ENCODE measurements at regions not wholly inside any gene's neighbourhood (a gene's known extent, or its start where the extent isn't known, plus 50 kb on each side); places are given as distances from the start of the nearest gene placed in this dataset.
A peak's percentile ranks its signal among the peaks of the same experiment; 100 is the strongest.

DNA sequence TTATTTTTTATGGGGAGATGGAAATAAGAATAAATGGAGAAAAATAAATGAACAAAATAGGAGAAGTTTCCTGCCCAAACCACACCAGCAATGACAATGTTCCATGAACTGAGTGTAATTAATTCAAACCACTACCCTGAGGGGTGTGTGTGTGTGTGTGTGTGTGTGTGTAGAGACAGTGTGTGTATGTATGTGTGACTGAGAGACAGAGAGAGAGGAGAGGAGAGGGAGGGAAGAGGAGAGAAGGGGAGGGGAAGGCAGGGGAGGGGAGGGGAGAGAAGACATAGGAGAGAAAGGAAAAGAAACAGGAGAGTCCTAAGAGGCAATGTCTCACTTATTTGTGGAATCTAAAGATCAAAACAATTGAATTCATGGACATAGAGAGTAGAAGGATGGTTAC, 65.0 kb upstream of the POU2AF1 start:
- Mint-ChIP-seq H3K27ac (no peak overlapping the region), H3K9me3 (no peaks in the 10 kb centered on the region)

DNA sequence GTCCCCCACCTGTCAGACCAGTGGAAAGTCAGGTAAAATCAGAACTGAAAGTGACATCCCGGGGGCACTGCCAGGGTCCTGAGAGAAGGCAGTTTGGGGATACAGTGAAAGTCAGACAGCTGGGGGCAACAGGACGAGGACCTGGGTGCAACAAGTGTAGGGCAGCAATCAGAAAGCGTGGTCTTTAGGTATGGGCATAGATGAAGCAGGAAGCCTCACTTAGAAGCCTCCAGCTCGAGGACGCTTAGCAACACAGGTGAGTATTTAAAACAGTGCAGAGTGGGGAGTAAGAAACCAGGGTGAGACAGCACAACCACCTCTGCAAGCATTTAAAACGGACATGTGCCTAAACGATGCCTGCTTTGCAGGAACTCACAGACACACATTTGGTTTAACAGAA, 64.6 kb upstream of the POU2AF1 start:
- H3K4me1 Mint-ChIP-seq, result peaks cover 35% of the 10 kb centered on the region
- no peak for ATAC-seq (ENCODE audit: low read depth)
- no peak overlapping the region for H3K4me3 Mint-ChIP-seq
- no peaks in the 10 kb centered on the region for H3K36me3 Mint-ChIP-seq
- H3K9me3 Mint-ChIP-seq, result no peaks in the 10 kb centered on the region
- H3K27ac Mint-ChIP-seq, result no peak overlapping the region
- no peak for DNase-seq (ENCODE audit: low spot score in 2 of 2)
- H3K27me3 Mint-ChIP-seq, result peaks cover 4% of the 10 kb centered on the region

More for the DNA sequence above, 65.0 kb upstream of the POU2AF1 start:
- Mint-ChIP-seq H3K27me3 (peaks cover 4% of the 10 kb centered on the region), H3K4me1 (peaks cover 33% of the 10 kb centered on the region), H3K36me3 (no peaks in the 10 kb centered on the region), H3K4me3 (no peak overlapping the region)
- DNase-seq (ENCODE audit: low spot score in 2 of 2), result no peak
- ATAC-seq (ENCODE audit: low read depth), result no peak

- Mint-ChIP-seq H3K9me3 (no peaks in the 10 kb centered on the region), H3K27me3 (peaks cover 4% of the 10 kb centered on the region), H3K27ac (no peak overlapping the region), H3K36me3 (no peaks in the 10 kb centered on the region), H3K4me1 (peaks cover 39% of the 10 kb centered on the region), H3K4me3 (no peak overlapping the region)
- ATAC-seq (ENCODE audit: low read depth) (no peak), DNase-seq (ENCODE audit: low spot score in 2 of 2) (no peak)
These were observed 64.0 kb upstream of the POU2AF1 start for GRCh38 chr11:111443032-111443431.

DNA sequence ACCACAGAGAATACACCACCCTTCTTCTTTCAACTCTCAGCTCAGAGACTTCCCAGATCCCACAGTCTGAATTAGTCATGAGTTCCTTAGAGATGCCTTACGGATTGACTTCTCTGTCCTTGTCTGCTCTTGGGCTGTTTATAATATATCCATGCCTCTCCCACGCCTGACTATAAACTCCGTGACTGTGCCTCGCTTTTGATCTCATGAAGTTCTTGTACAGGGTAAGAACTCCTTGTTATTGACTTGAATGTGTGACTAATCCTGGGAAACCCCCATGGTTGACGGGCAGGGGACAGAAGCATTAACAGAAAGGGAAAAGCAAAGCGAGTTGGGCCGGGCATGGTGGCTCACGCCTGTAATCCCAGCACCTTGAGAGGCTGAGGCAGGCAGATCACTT, 62.4 kb upstream of the POU2AF1 start:
- Mint-ChIP-seq H3K36me3 (no peaks in the 10 kb centered on the region), H3K4me3 (no peak overlapping the region), H3K4me1 (peaks cover 42% of the 10 kb centered on the region), H3K9me3 (no peaks in the 10 kb centered on the region), H3K27me3 (peaks cover 4% of the 10 kb centered on the region), H3K27ac (no peak overlapping the region)
- ATAC-seq (ENCODE audit: low read depth) (no peak), DNase-seq (ENCODE audit: low spot score in 2 of 2) (no peak)

- Mint-ChIP-seq H3K4me1 (peaks cover 35% of the 10 kb centered on the region), H3K36me3 (no peaks in the 10 kb centered on the region), H3K9me3 (no peaks in the 10 kb centered on the region), H3K27ac (no peak overlapping the region), H3K27me3 (peaks cover 4% of the 10 kb centered on the region), H3K4me3 (no peak overlapping the region)
- ATAC-seq (ENCODE audit: low read depth) (no peak), DNase-seq (ENCODE audit: low spot score in 2 of 2) (no peak)
These were observed 61.5 kb upstream of the POU2AF1 start for GRCh38 chr11:111440416-111441205.

DNA sequence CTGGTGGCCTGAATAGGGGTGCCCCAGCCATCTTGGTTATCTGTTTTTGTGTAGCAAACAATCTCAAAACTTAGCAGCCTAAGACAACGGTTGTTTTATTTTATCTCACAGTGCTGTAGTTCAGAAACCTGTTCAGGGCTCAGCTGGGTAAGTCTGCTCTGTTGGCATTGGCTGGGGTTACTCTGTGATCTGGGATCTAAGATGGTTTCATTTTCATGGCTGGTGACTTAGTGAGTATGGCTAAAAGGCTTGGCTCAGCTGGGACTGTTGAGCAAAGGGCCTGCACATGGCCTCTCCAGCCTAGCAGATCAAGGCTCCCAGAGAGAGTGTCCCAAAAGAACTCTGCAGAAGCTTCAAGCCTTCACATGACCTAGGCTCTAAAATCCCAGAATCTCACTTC, 60.8 kb upstream of the POU2AF1 start:
- Mint-ChIP-seq H3K4me3 (no peak overlapping the region), H3K27ac (no peak overlapping the region), H3K4me1 (peaks cover 35% of the 10 kb centered on the region), H3K27me3 (peaks cover 4% of the 10 kb centered on the region), H3K9me3 (no peaks in the 10 kb centered on the region), H3K36me3 (no peaks in the 10 kb centered on the region)
- no peak for ATAC-seq (ENCODE audit: low read depth)
- DNase-seq (ENCODE audit: low spot score in 2 of 2), result no peak

- Mint-ChIP-seq H3K27ac (no peak overlapping the region), H3K9me3 (no peaks in the 10 kb centered on the region), H3K4me1 (peaks cover 34% of the 10 kb centered on the region), H3K36me3 (no peaks in the 10 kb centered on the region), H3K4me3 (no peak overlapping the region), H3K27me3 (peaks cover 4% of the 10 kb centered on the region)
- ATAC-seq (ENCODE audit: low read depth), result peak; percentile 36
- DNase-seq (ENCODE audit: low spot score in 2 of 2), result no peak
These were observed 59.9 kb upstream of the POU2AF1 start for GRCh38 chr11:111438846-111439520.

DNA sequence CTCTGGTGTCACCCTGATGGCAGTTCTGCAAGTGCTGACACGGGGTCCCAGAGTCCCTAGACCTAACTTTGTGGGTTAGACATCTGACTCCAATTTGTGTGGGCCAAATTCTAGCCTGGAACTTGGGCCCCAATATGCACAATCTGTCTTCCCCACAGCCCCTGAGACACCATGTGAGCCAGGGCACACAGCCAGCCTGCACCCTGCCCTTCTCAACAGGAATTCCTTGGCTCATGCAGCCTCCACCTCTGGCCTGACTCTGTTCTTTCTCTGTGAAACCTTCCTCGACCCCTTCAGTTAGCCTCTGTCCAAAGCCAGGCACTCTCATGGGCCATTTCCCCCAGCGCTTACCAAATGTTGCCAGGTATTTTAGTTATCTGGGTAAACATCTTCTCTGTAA, 59.1 kb upstream of the POU2AF1 start:
- peaks cover 4% of the 10 kb centered on the region for H3K27me3 Mint-ChIP-seq
- peaks cover 28% of the 10 kb centered on the region for H3K4me1 Mint-ChIP-seq
- no peaks in the 10 kb centered on the region for H3K9me3 Mint-ChIP-seq
- no peak overlapping the region for H3K4me3 Mint-ChIP-seq
- no peak overlapping the region for H3K27ac Mint-ChIP-seq
- no peak for DNase-seq (ENCODE audit: low spot score in 2 of 2)
- no peak for ATAC-seq (ENCODE audit: low read depth)
- H3K36me3 Mint-ChIP-seq, result no peaks in the 10 kb centered on the region

- no peak for ATAC-seq (ENCODE audit: low read depth)
- DNase-seq (ENCODE audit: low spot score in 2 of 2), result no peak
- Mint-ChIP-seq H3K4me3 (no peak overlapping the region), H3K4me1 (peaks cover 21% of the 10 kb centered on the region), H3K27me3 (peaks cover 2% of the 10 kb centered on the region), H3K27ac (no peak overlapping the region), H3K9me3 (no peaks in the 10 kb centered on the region), H3K36me3 (no peaks in the 10 kb centered on the region)
These were observed 56.1 kb upstream of the POU2AF1 start for GRCh38 chr11:111435046-111435698.

DNA sequence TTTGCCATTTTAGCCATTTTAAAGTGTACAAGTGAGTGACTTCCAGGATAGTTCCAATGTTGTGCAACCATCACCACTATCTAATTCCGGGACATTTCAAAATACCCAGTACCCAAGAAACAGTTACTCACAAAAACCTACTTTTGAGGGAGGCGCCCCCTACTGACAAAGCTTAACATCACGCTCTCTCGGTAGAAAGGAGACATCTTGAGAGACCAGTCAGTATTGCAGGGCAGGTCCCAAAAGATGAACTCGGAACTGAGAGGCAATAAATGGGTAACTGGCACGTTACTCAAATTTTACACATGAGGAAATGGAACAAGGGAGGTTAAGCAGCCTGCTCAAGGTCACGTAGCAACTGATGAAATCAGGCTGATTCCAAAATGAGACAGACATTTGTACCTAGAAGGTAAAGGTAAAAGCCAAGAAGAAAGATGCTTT, 50.0 kb upstream of the POU2AF1 start:
- no peak overlapping the region for H3K4me3 Mint-ChIP-seq
- H3K27me3 Mint-ChIP-seq, result peaks cover 2% of the 10 kb centered on the region
- H3K4me1 Mint-ChIP-seq, result peaks cover 4% of the 10 kb centered on the region
- peak; percentile 60 to 74 for DNase-seq (ENCODE audit: low spot score in 2 of 2)
- ATAC-seq (ENCODE audit: low read depth), result peak; percentile 95
- peak overlapping the region; percentile 8 for H3K27ac Mint-ChIP-seq
- H3K9me3 Mint-ChIP-seq, result no peaks in the 10 kb centered on the region
- no peaks in the 10 kb centered on the region for H3K36me3 Mint-ChIP-seq
